Neuronal stem cell (in vitro differentiated cells): ENCODE measurements at regions not wholly inside any gene's neighbourhood (a gene's known extent, or its start where the extent isn't known, plus 50 kb on each side); places are given as distances from the start of the nearest gene placed in this dataset.

Experiments used
- DNase-seq: peaks from one replicate; pipeline ENCODE4 v3.0.0-alpha.2; 2013; ENCODE audit warnings: low spot score
- H2AFZ ChIP-seq: one replicate; pipeline ENCODE4 v1.6.1; 2013; ENCODE audit warnings: mild to moderate bottlenecking, low read length, inconsistent platforms
- H2AK5ac ChIP-seq: 2 replicates; pipeline ENCODE4 v1.6.1; 2013; ENCODE audit warnings: low read depth, mild to moderate bottlenecking, inconsistent platforms, low read length, moderate library complexity, mixed read lengths
- H2BK120ac ChIP-seq: 2 replicates; pipeline ENCODE4 v1.6.1; 2013; ENCODE audit warnings: low read depth, mild to moderate bottlenecking, inconsistent platforms, low read length, moderate library complexity, mixed read lengths
- H2BK12ac ChIP-seq: one replicate; pipeline ENCODE4 v1.6.1; 2013; ENCODE audit warnings: low read length, inconsistent platforms
- H2BK15ac ChIP-seq: 2 replicates; pipeline ENCODE4 v1.6.1; 2013; ENCODE audit warnings: mild to moderate bottlenecking, low read length, inconsistent platforms, mixed read lengths
- H2BK5ac ChIP-seq: one replicate; pipeline ENCODE4 v1.6.1; 2013; ENCODE audit warnings: inconsistent platforms, mild to moderate bottlenecking, low read length, moderate library complexity
- H3K14ac ChIP-seq: one replicate; pipeline ENCODE4 v1.6.1; 2013; ENCODE audit warnings: low read length, inconsistent platforms
- H3K18ac ChIP-seq: 2 replicates; pipeline ENCODE4 v1.6.1; 2013; ENCODE audit warnings: low read length, inconsistent platforms
- H3K23ac ChIP-seq: 2 replicates; pipeline ENCODE4 v1.6.1; 2013; ENCODE audit warnings: low read depth, mild to moderate bottlenecking, mixed read lengths, low read length, inconsistent platforms; ENCODE audit not compliant: poor library complexity
- H3K27ac ChIP-seq: replicated peaks from 3 replicates; pipeline ENCODE4 v1.5.1; 2013; ENCODE audit warnings: low read length, inconsistent platforms
- H3K27me3 ChIP-seq, 3 experiments: 2 replicates each; pipeline ENCODE4 v1.6.1; 2013; ENCODE audit warnings: low read length in 3 of 3, mild to moderate bottlenecking in 2 of 3, inconsistent platforms in 1 of 3, low read depth in 1 of 3, mixed read lengths in 1 of 3, moderate library complexity in 1 of 3; ENCODE audit not compliant: control insufficient read depth in 3 of 3, insufficient read depth in 3 of 3
- H3K36me3 ChIP-seq, 2 donors: replicated peaks in 1 of 2; 2 replicates each; pipeline ENCODE4 v1.6.1; 2013; ENCODE audit warnings: low read length in 2 of 2; ENCODE audit not compliant: control insufficient read depth in 2 of 2, insufficient read depth in 2 of 2
- H3K4ac ChIP-seq: 2 replicates; pipeline ENCODE4 v1.6.1; 2013; ENCODE audit warnings: inconsistent platforms, mild to moderate bottlenecking, low read length, moderate library complexity
- H3K4me1 ChIP-seq, 2 donors: 1 replicate in 1 of 2; 2 replicates in 1 of 2; pipeline ENCODE4 v1.6.1; 2013; ENCODE audit warnings: low read length in 2 of 2, low read depth in 1 of 2; ENCODE audit not compliant: control insufficient read depth in 2 of 2, insufficient read depth in 1 of 2
- H3K4me2 ChIP-seq: one replicate; pipeline ENCODE4 v1.6.1; 2013; ENCODE audit warnings: mild to moderate bottlenecking, low read length, inconsistent platforms; ENCODE audit not compliant: insufficient read depth, poor library complexity, severe bottlenecking
- H3K4me3 ChIP-seq, 2 donors: 2 replicates each; pipeline ENCODE4 v1.5.1; 2013; ENCODE audit warnings: low read length in 2 of 2, mild to moderate bottlenecking in 2 of 2, inconsistent platforms in 1 of 2, moderate library complexity in 1 of 2
- H3K79me1 ChIP-seq: one replicate; pipeline ENCODE4 v1.6.1; 2013; ENCODE audit warnings: low read depth, mild to moderate bottlenecking, inconsistent platforms, low read length, moderate library complexity
- H3K9ac ChIP-seq: one replicate; pipeline ENCODE4 v1.6.1; 2013; ENCODE audit warnings: mild to moderate bottlenecking, low read depth, low read length, inconsistent platforms; ENCODE audit not compliant: poor library complexity
- H3K9me3 ChIP-seq, 2 donors: replicated peaks in 1 of 2; 2 replicates each; pipeline versions ENCODE3 to v1.6.1; 2013; ENCODE audit warnings: low read length in 2 of 2, mild to moderate bottlenecking in 2 of 2, inconsistent platforms in 1 of 2, low read depth in 1 of 2, mixed read lengths in 1 of 2, moderate library complexity in 1 of 2; ENCODE audit not compliant: control insufficient read depth in 2 of 2, insufficient read depth in 1 of 2
- H4K8ac ChIP-seq: one replicate; pipeline ENCODE4 v1.6.1; 2013; ENCODE audit warnings: low read depth, mild to moderate bottlenecking, inconsistent platforms, low read length, moderate library complexity
- H4K91ac ChIP-seq: one replicate; pipeline ENCODE4 v1.6.1; 2013; ENCODE audit warnings: low read length, low read depth, mild to moderate bottlenecking, inconsistent platforms; ENCODE audit not compliant: poor library complexity
- whole genome bisulfite sequencing, 2 donors: extraction: QIAGEN DNeasy Blood & Tissue Kit; methylation state at CpG; one replicate each; pipeline ENCODE4 v1.1.7; 2013; ENCODE audit warnings: missing lambda C conversion rate in 2 of 2, mixed read lengths in 1 of 2; ENCODE audit not compliant: insufficient read length in 2 of 2, insufficient replicate concordance in 1 of 2; ENCODE audit errors: extremely low coverage in 2 of 2; 5-methylcytosine and 5-hydroxymethylcytosine counted together

DNA sequence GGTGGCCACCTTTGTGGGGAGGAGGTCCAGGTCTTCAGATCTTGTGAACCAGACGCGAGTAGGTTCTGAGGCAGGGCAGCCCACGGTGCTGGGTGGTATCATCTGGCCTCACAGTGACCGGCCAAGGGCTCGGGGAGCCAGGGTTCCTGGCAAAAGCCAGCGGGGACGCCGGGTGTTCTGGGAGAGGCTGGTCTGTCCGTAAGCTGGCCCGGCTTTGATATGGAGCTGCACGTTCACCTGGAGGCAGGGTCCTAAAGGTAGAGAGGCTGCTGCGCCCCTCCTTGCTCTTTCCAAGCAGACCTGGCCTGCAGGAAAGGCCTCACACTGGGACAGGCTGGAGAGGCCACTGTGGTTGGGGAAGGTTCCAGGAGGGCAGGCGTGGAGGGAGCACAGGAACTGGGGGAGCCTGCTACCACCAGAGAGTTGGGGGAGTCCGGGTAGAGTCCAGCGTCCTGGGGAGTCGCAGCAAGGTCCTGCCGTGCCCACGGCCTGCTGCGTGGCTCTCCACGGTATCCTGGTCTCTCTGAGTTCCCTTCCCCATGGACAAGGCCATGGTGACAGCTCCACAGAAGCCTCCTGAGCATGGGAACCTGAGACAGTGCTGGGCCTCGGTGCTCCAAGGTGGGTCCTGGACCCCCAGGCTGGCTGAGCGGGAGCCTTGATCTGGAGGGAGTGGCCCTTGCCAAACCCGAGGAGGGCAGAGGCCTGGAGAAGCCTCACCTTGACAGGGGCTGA lies 452.4 kb upstream of the B3GAT1 start:
- no peak for DNase-seq
- peak overlapping the region; percentile 36 for H3K23ac ChIP-seq
- H2AK5ac ChIP-seq = peak overlapping the region; percentile 85
- H2BK15ac ChIP-seq = peak overlapping the region; percentile 87
- no peak overlapping the region for H3K27ac ChIP-seq
- no peak overlapping the region for H2BK120ac ChIP-seq
- H3K9ac ChIP-seq = peak overlapping the region; percentile 34
- H3K18ac ChIP-seq = peak overlapping the region; percentile 85
- no peaks in the 10 kb centered on the region for H3K9me3 ChIP-seq
- H2BK5ac ChIP-seq = no peak overlapping the region
- no peak overlapping the region for H3K4me2 ChIP-seq
- no peak overlapping the region for H4K91ac ChIP-seq
- no peaks in the 10 kb centered on the region for H3K79me1 ChIP-seq
- H3K36me3 ChIP-seq = no peaks in the 10 kb centered on the region
- no peak overlapping the region for H3K14ac ChIP-seq
- WGBS, 2 donors = no CpG with 5 or more reads among the region's 23 CpGs
- peaks cover 0 to 5% of the 10 kb centered on the region in 2 donors for H3K4me1 ChIP-seq
- H3K27me3 ChIP-seq = peaks cover 0 to 16% (median 0%) of the 10 kb centered on the region in 3 experiments
- H2BK12ac ChIP-seq = no peak overlapping the region
- H2AFZ ChIP-seq = no peak overlapping the region
- H3K4me3 ChIP-seq = no peak overlapping the region
- H4K8ac ChIP-seq = peak overlapping the region; percentile 55
- H3K4ac ChIP-seq = no peak overlapping the region

GRCh38 chr11:134863294-134863693 lies 451.3 kb upstream of the B3GAT1 start:
- peaks cover 0 to 4% of the 10 kb centered on the region in 2 donors for H3K4me1 ChIP-seq
- H3K9ac ChIP-seq = no peak overlapping the region
- H4K8ac ChIP-seq = no peak overlapping the region
- H3K27ac ChIP-seq = no peak overlapping the region
- no peak overlapping the region for H4K91ac ChIP-seq
- no peak overlapping the region for H3K18ac ChIP-seq
- no peaks in the 10 kb centered on the region for H3K36me3 ChIP-seq
- no peak overlapping the region for H2BK12ac ChIP-seq
- no peak overlapping the region for H2AFZ ChIP-seq
- no peak overlapping the region for H3K14ac ChIP-seq
- no CpG with 5 or more reads among the region's 9 CpGs for WGBS, 2 donors
- H2BK15ac ChIP-seq = no peak overlapping the region
- H3K4me3 ChIP-seq = no peak overlapping the region
- peaks cover 0 to 16% (median 0%) of the 10 kb centered on the region in 3 experiments for H3K27me3 ChIP-seq
- H3K79me1 ChIP-seq = no peaks in the 10 kb centered on the region
- no peaks in the 10 kb centered on the region for H3K9me3 ChIP-seq
- no peak overlapping the region for H3K4me2 ChIP-seq
- no peak overlapping the region for H3K4ac ChIP-seq
- no peak overlapping the region for H2AK5ac ChIP-seq
- H2BK120ac ChIP-seq = no peak overlapping the region
- no peak overlapping the region for H2BK5ac ChIP-seq
- no peak for DNase-seq
- no peak overlapping the region for H3K23ac ChIP-seq

DNA sequence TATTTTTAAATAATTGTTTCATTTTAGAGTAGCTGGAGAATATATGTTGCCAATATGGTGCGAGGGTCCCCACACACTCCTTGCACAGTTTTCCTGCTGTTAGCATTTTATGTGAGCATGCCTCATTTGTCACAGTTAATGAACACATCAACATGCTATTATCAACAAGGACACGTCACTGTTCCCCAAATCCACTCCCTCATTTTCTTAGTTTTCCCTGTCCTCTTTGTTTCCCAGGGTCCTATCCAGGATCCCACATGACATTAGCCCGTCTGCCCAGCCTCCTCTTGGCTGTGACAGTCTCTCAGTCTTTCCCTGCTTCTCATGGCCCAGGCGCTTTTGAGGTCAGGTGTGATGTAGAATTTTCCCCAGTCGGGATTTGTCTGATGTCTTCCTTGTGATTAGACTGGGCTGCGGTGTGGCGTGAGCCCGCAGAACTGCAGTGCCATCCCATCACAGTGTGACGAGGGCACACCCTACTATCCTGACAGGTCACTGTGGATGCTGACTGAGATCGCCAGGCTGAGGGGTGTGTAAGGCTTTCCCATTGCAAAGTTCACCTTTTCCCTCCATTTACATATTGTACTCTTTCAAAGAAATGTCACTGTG lies 450.6 kb upstream of the B3GAT1 start:
- no peak overlapping the region for H2BK5ac ChIP-seq
- H3K79me1 ChIP-seq = no peaks in the 10 kb centered on the region
- no peak overlapping the region for H3K4ac ChIP-seq
- no peak overlapping the region for H3K14ac ChIP-seq
- H3K4me1 ChIP-seq = peaks cover 0 to 3% of the 10 kb centered on the region in 2 donors
- H2BK120ac ChIP-seq = no peak overlapping the region
- DNase-seq = no peak
- no peak overlapping the region for H2AFZ ChIP-seq
- H3K27me3 ChIP-seq = peaks cover 0 to 10% (median 0%) of the 10 kb centered on the region in 3 experiments
- no peak overlapping the region for H3K4me2 ChIP-seq
- H3K27ac ChIP-seq = no peak overlapping the region
- H2BK15ac ChIP-seq = no peak overlapping the region
- H3K9me3 ChIP-seq = no peaks in the 10 kb centered on the region
- H3K18ac ChIP-seq = peak overlapping the region; percentile 22
- H2AK5ac ChIP-seq = no peak overlapping the region
- H2BK12ac ChIP-seq = no peak overlapping the region
- H3K9ac ChIP-seq = peak overlapping the region; percentile 12
- H3K4me3 ChIP-seq = no peak overlapping the region
- H4K8ac ChIP-seq = no peak overlapping the region
- no peaks in the 10 kb centered on the region for H3K36me3 ChIP-seq
- no peak overlapping the region for H4K91ac ChIP-seq
- H3K23ac ChIP-seq = no peak overlapping the region
- no CpG with 5 or more reads among the region's 10 CpGs for WGBS, 2 donors

DNA sequence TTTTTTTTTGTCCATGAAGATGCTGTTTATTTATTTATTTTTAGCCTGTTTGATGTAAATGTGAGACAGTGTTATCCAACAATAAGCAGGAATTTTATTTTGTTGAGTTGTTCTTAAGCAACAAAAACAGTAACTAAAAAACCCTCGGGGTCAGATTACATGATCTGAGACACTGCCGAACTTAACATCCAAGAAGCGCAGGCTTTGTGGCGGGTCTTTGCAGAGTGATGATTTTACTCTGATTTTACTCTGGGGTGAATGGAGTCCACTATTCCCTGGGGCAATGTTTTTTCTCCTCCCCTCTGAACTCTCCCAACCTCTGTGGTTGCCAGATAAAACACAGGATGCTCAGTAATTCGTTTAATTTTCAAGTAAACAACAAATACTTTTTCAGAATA lies 450.1 kb upstream of the B3GAT1 start:
- H2BK5ac ChIP-seq = no peak overlapping the region
- no peak overlapping the region for H3K23ac ChIP-seq
- no peak overlapping the region for H4K91ac ChIP-seq
- DNase-seq = no peak
- no peaks in the 10 kb centered on the region for H3K79me1 ChIP-seq
- H3K18ac ChIP-seq = no peak overlapping the region
- H2BK120ac ChIP-seq = no peak overlapping the region
- H3K27ac ChIP-seq = no peak overlapping the region
- no peak overlapping the region for H3K14ac ChIP-seq
- H2AK5ac ChIP-seq = no peak overlapping the region
- H3K4me3 ChIP-seq = no peak overlapping the region
- H2BK15ac ChIP-seq = no peak overlapping the region
- H3K27me3 ChIP-seq = peaks cover 0 to 9% (median 0%) of the 10 kb centered on the region in 3 experiments
- no CpG with 5 or more reads among the region's 5 CpGs for WGBS, 2 donors
- no peak overlapping the region for H3K4me2 ChIP-seq
- H3K4ac ChIP-seq = no peak overlapping the region
- no peak overlapping the region for H3K9ac ChIP-seq
- no peak overlapping the region for H2AFZ ChIP-seq
- no peaks in the 10 kb centered on the region for H3K36me3 ChIP-seq
- no peak overlapping the region for H2BK12ac ChIP-seq
- peaks cover 0 to 3% of the 10 kb centered on the region in 2 donors for H3K4me1 ChIP-seq
- no peak overlapping the region for H4K8ac ChIP-seq
- no peaks in the 10 kb centered on the region for H3K9me3 ChIP-seq
